K562 (cell line): ENCODE measurements at regions not wholly inside any gene's neighbourhood (a gene's known extent, or its start where the extent isn't known, plus 50 kb on each side); places are given as distances from the start of the nearest gene placed in this dataset.

Experiments
- CBFA2T2 ChIP-seq: fragments of 450-650 bp; conservative IDR thresholded peaks from 2 replicates; pipeline ENCODE4 v1.6.1; 2017; ENCODE audit warnings: mild to moderate bottlenecking
- PBX2 ChIP-seq, 2 experiments: IDR thresholded peaks in 1 of 2; conservative IDR thresholded peaks in 1 of 2; 2 replicates each; pipeline ENCODE4 v1.6.1; 2016; ENCODE audit warnings: low read depth in 2 of 2, mild to moderate bottlenecking in 1 of 2, missing compliant biosample characterization in 1 of 2, missing genetic modification characterization in 1 of 2, moderate library complexity in 1 of 2
- RBBP5 ChIP-seq: fragments of 200-600 bp; sonication (generic); IDR thresholded peaks from 2 replicates; pipeline ENCODE4 v1.6.1; 2012; ENCODE audit warnings: borderline replicate concordance, mild to moderate bottlenecking, low read length, control low read depth, inconsistent platforms; ENCODE audit not compliant: insufficient read depth, poor library complexity, severe bottlenecking
- RBM25 ChIP-seq: fragments of 200-400 bp; formaldehyde crosslinking; IDR thresholded peaks from 2 replicates; pipeline ENCODE4 v1.6.1; 2018; ENCODE audit warnings: low read length, low read depth, moderate library complexity; ENCODE audit not compliant: severe bottlenecking
- TOE1 ChIP-seq, 2 experiments: fragments of 450-650 bp in 1 of 2; sonication (generic) in 1 of 2; formaldehyde crosslinking in 1 of 2; IDR thresholded peaks; 2 replicates each; pipeline versions ENCODE4 v1.7.1 to v1.8.0; 2016 to 2022; ENCODE audit warnings: borderline replicate concordance in 2 of 2, mild to moderate bottlenecking in 2 of 2, antibody characterized with exemption in 1 of 2, inconsistent platforms in 1 of 2, low read depth in 1 of 2, missing genetic modification reagents in 1 of 2, moderate library complexity in 1 of 2
- ZNF263 ChIP-seq: sonication (generic); formaldehyde crosslinking; IDR thresholded peaks from 2 replicates; pipeline ENCODE4 v1.8.0; 2022; ENCODE audit warnings: mild to moderate bottlenecking, missing genetic modification reagents, borderline replicate concordance
- TF ChIP-seq, protein P1 (sequence below): sonication (generic); formaldehyde crosslinking; IDR thresholded peaks from 2 replicates; pipeline ENCODE4 v1.5.0; 2020; ENCODE audit warnings: missing genetic modification reagents

DNA sequence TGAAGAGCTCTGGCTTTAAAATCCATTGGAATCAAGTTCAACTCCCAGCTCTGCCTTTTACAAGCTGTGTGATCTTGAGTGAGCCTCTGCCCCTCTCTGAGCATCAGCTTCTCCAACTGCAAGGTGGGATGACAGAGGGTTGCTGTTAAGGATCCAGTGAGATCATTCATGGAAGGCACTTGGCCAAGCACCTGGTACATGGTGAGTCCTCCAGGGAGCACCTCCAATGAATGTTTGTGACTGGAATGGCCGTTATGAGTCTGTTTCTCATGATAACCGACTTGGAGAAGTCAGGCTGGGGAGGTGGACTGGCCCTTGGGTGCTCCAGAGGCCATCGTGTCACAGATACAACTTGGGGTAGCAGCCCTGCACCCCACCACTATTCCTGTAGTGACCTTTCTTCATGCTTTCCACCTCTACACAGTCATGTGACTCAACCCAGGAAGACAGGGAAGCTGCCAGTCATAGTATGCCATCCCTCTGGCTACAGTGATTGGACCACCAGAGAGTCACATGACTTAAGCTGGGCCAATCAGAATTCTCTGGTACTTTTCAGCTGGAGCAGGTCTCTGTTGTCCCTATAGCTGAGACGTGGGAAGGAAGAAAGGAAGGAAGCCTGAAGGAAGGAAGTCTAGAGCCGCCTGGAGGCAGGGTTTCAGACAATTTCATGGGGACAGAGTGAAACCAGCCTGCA is 146.5 kb upstream of the MYL2 start (continued):
- peak; percentile 82 for TF ChIP-seq ZNF263 (CRISPR knock-in tag)
- TF ChIP-seq CBFA2T2 = 0 out of 2 replicates have a peak, but pooled peaks have one; percentile 23
- TF ChIP-seq RBM25 = peak; percentile 49
- TF ChIP-seq RBBP5 = no peak
- no peak for TF ChIP-seq PBX2 (CRISPR knock-in tag; IDR thresholded peaks at IDR 0.05; ENCODE audit: low read depth)
- peak; percentile 65; the same call in 1 of the 2 replicates for TF ChIP-seq PBX2 (tag; conservative IDR thresholded peaks at IDR 0.05; ENCODE audit: low read depth)
- TF ChIP-seq TOE1 (IDR thresholded peaks at IDR 0.05; ENCODE audit: borderline replicate concordance) = peak; percentile 94
- no peak for TF ChIP-seq TOE1 (CRISPR knock-in tag; IDR thresholded peaks at IDR 0.05; ENCODE audit: borderline replicate concordance, low read depth)
- TF ChIP-seq, protein P1, sequence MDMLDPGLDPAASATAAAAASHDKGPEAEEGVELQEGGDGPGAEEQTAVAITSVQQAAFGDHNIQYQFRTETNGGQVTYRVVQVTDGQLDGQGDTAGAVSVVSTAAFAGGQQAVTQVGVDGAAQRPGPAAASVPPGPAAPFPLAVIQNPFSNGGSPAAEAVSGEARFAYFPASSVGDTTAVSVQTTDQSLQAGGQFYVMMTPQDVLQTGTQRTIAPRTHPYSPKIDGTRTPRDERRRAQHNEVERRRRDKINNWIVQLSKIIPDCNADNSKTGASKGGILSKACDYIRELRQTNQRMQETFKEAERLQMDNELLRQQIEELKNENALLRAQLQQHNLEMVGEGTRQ (CRISPR knock-in tag) = peak; percentile 82
